ENCODE measurements at regions not wholly inside any gene's neighbourhood (a gene's known extent, or its start where the extent isn't known, plus 50 kb on each side); places are given as distances from the start of the nearest gene placed in this dataset.

DNA sequence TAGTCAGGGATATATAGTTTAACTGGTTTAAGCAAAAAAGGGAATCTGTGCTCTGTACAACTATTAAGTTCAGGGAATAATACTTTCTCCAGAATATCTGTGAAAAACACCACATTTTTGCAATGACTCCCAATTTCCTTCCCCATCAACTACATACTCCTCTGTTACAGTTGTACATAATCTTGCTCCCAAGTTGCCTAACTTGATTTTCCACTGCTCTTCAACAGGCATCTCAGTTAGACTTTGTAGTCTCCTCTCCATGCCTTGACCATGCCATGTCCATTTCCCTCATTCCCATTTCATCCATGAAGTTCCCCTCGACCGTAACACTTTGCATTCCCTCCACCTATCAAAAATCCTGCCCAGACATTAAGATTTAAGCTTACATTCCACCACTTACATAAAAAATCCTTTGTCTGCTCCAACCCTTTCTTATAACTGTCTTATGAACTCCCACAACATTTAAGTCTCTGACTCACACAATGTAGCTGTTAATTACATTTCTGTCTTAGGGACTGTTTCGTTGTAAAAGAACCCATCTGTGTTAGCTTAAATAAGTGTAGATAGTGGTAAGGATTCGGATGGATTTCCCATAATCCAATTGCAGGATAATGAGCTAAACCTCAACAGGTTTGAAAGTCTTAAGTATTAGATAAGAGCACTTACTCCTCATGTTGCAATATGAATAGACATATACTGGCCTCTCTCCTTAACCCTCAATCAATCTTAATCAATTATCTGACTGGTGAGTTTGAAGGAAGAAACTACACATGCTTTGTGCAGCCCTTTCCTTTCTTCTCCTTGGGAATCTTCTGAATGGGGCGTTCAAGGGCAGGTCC lies 156.5 kb downstream of the PAWR start:
- no peak for DNase-seq
- Histone ChIP-seq H3K4me3 (no peak overlapping the region), H3K9ac (ENCODE audit: insufficient read depth in 1 of 2, low read length in 2 of 2) (no peak overlapping the region), H3K27me3 (ENCODE audit: control insufficient read depth in 3 of 3, insufficient read depth in 3 of 3, low read length in 2 of 3) (no peaks in the 10 kb centered on the region), H3K36me3 (ENCODE audit: control insufficient read depth in 4 of 4, insufficient read depth in 4 of 4, low read length in 4 of 4) (no peaks in the 10 kb centered on the region), H3K9me3 (ENCODE audit: control insufficient read depth in 4 of 4, insufficient read depth in 3 of 4, low read length in 3 of 4) (no peaks in the 10 kb centered on the region), H3K4me1 (ENCODE audit: control insufficient read depth in 5 of 5, insufficient read depth in 5 of 5, low read length in 5 of 5) (no peaks in the 10 kb centered on the region), H3K27ac (ENCODE audit: low read depth in 1 of 2, low read length in 1 of 2) (no peak overlapping the region)
- TF ChIP-seq, protein P1, sequence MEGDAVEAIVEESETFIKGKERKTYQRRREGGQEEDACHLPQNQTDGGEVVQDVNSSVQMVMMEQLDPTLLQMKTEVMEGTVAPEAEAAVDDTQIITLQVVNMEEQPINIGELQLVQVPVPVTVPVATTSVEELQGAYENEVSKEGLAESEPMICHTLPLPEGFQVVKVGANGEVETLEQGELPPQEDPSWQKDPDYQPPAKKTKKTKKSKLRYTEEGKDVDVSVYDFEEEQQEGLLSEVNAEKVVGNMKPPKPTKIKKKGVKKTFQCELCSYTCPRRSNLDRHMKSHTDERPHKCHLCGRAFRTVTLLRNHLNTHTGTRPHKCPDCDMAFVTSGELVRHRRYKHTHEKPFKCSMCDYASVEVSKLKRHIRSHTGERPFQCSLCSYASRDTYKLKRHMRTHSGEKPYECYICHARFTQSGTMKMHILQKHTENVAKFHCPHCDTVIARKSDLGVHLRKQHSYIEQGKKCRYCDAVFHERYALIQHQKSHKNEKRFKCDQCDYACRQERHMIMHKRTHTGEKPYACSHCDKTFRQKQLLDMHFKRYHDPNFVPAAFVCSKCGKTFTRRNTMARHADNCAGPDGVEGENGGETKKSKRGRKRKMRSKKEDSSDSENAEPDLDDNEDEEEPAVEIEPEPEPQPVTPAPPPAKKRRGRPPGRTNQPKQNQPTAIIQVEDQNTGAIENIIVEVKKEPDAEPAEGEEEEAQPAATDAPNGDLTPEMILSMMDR (IDR thresholded peaks at IDR 0.05; ENCODE audit: control extremely low read depth, extremely low read depth) = no peak
- 85 to 87% methylated on average over 5 of the region's 5 CpGs for WGBS, 2 donors
- ATAC-seq (ENCODE audit: insufficient read depth, low FRiP score) = no peak

DNA sequence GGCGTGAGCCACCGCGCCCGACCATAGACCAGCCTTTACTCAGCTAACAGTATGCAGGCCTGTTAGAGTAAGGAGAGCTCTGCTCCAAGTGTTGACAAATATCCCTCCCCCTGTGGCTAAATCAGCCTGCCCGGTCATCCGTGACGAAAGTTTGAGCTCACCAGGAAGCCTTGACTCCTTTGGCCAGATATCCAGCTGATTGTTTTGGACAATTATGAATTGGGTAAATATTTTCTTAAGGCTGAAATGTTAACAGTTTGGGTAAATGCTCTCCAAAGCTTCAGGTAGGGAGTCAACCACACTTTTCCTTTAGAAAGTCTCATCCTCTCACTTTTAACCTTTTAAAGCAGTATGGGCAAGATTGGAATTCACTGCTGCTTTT lies 157.9 kb downstream of the PAWR start:
- TF ChIP-seq, protein P1 (IDR thresholded peaks at IDR 0.05; ENCODE audit: control extremely low read depth, extremely low read depth) = no peak
- Histone ChIP-seq H3K27me3 (ENCODE audit: control insufficient read depth in 3 of 3, insufficient read depth in 3 of 3, low read length in 2 of 3) (no peaks in the 10 kb centered on the region), H3K9me3 (ENCODE audit: control insufficient read depth in 4 of 4, insufficient read depth in 3 of 4, low read length in 3 of 4) (no peaks in the 10 kb centered on the region), H3K4me1 (ENCODE audit: control insufficient read depth in 5 of 5, insufficient read depth in 5 of 5, low read length in 5 of 5) (no peaks in the 10 kb centered on the region), H3K9ac (ENCODE audit: insufficient read depth in 1 of 2, low read length in 2 of 2) (no peak overlapping the region), H3K4me3 (no peak overlapping the region), H3K27ac (ENCODE audit: low read depth in 1 of 2, low read length in 1 of 2) (no peak overlapping the region), H3K36me3 (ENCODE audit: control insufficient read depth in 4 of 4, insufficient read depth in 4 of 4, low read length in 4 of 4) (no peaks in the 10 kb centered on the region)
- DNase-seq (no peak), ATAC-seq (ENCODE audit: insufficient read depth, low FRiP score) (peak; percentile 63)
- 77 to 86% methylated on average over 7 of the region's 7 CpGs for WGBS, 2 donors

- no peak overlapping the region for H3K4me3 ChIP-seq
- DNase-seq (no peak), ATAC-seq (ENCODE audit: insufficient read depth, low FRiP score) (no peak)
- H3K9ac ChIP-seq (ENCODE audit: insufficient read depth in 1 of 2, low read length in 2 of 2) = no peak overlapping the region
- no peak overlapping the region for H3K27ac ChIP-seq (ENCODE audit: low read depth in 1 of 2, low read length in 1 of 2)
- 90 to 95% methylated on average over 4 of the region's 4 CpGs for WGBS, 2 donors
- H3K9me3 ChIP-seq (ENCODE audit: control insufficient read depth in 4 of 4, insufficient read depth in 3 of 4, low read length in 3 of 4) = no peaks in the 10 kb centered on the region
- H3K36me3 ChIP-seq (ENCODE audit: control insufficient read depth in 4 of 4, insufficient read depth in 4 of 4, low read length in 4 of 4) = no peaks in the 10 kb centered on the region
- H3K27me3 ChIP-seq (ENCODE audit: control insufficient read depth in 3 of 3, insufficient read depth in 3 of 3, low read length in 2 of 3) = no peaks in the 10 kb centered on the region
- no peaks in the 10 kb centered on the region for H3K4me1 ChIP-seq (ENCODE audit: control insufficient read depth in 5 of 5, insufficient read depth in 5 of 5, low read length in 5 of 5)
- TF ChIP-seq, protein P1 (IDR thresholded peaks at IDR 0.05; ENCODE audit: control extremely low read depth, extremely low read depth) = no peak
Measured at GRCh38 chr12:79531518-79531917, 159.2 kb downstream of the PAWR start.
